Endodermal cell (in vitro differentiated cells): ENCODE measurements at regions not wholly inside any gene's neighbourhood (a gene's known extent, or its start where the extent isn't known, plus 50 kb on each side); places are given as distances from the start of the nearest gene placed in this dataset.

Experiments
- DNase-seq: peaks from one replicate; pipeline ENCODE4 v3.0.0-alpha.2; 2017
- H3K27ac ChIP-seq: 2 replicates; pipeline ENCODE4 v1.5.1; 2013; ENCODE audit warnings: mild to moderate bottlenecking, low read depth, low read length, moderate library complexity
- H3K27me3 ChIP-seq: 2 replicates; pipeline ENCODE4 v1.6.1; 2013; ENCODE audit warnings: mild to moderate bottlenecking, low read length, moderate library complexity; ENCODE audit not compliant: insufficient read depth, control insufficient read depth, poor library complexity, severe bottlenecking
- H3K36me3 ChIP-seq: 2 replicates; pipeline ENCODE4 v1.7.0; 2013; ENCODE audit warnings: mild to moderate bottlenecking, low read length, moderate library complexity; ENCODE audit not compliant: control insufficient read depth, insufficient read depth
- H3K4me1 ChIP-seq: one replicate; pipeline ENCODE4 v1.7.0; 2013; ENCODE audit warnings: low read length; ENCODE audit not compliant: control insufficient read depth, insufficient read depth
- H3K4me3 ChIP-seq: 2 replicates; pipeline ENCODE4 v1.5.1; 2013; ENCODE audit warnings: mild to moderate bottlenecking, low read length, moderate library complexity
- H3K9ac ChIP-seq: 2 replicates; pipeline ENCODE4 v1.6.1; 2013; ENCODE audit warnings: mild to moderate bottlenecking, low read length, moderate library complexity; ENCODE audit not compliant: poor library complexity, severe bottlenecking; ENCODE audit errors: extremely low read depth
- H3K9me3 ChIP-seq: 2 replicates; pipeline ENCODE4 v1.6.1; 2013; ENCODE audit warnings: mild to moderate bottlenecking, low read length, moderate library complexity; ENCODE audit not compliant: control insufficient read depth
- H3K27ac Mint-ChIP-seq: 2 replicates; pipeline ENCODE4 v1.8.0; 2020; ENCODE audit warnings: mixed read lengths
- H3K27me3 Mint-ChIP-seq: 2 replicates; pipeline ENCODE4 v1.8.0; 2021; ENCODE audit warnings: mild to moderate bottlenecking, mixed read lengths; ENCODE audit not compliant: insufficient read depth
- H3K36me3 Mint-ChIP-seq: 2 replicates; pipeline ENCODE4 v1.8.0; 2020; ENCODE audit warnings: low read depth, mixed read lengths
- H3K4me1 Mint-ChIP-seq: 2 replicates; pipeline ENCODE4 v1.8.0; 2020; ENCODE audit warnings: mixed read lengths
- H3K4me3 Mint-ChIP-seq: 2 replicates; pipeline ENCODE4 v1.8.0; 2020; ENCODE audit warnings: mild to moderate bottlenecking, moderate library complexity, mixed read lengths
- H3K9me3 Mint-ChIP-seq: 2 replicates; pipeline ENCODE4 v1.8.0; 2020; ENCODE audit warnings: mild to moderate bottlenecking, mixed read lengths
- WGBS, 2 experiments: methylation state at CpG; one replicate each; pipeline versions ENCODE4 v1.1.5 to v1.1.7; 2013; ENCODE audit warnings: missing lambda C conversion rate in 2 of 2, mixed read lengths in 1 of 2; ENCODE audit not compliant: insufficient coverage in 1 of 2, insufficient read length in 1 of 2; 5-methylcytosine and 5-hydroxymethylcytosine counted together
- TF ChIP-seq, protein P1 (sequence below): fragments of 200-600 bp; sonication (generic); conservative IDR thresholded peaks from 2 replicates; pipeline ENCODE4 v1.5.0; 2021; ENCODE audit warnings: antibody characterized with exemption, mild to moderate bottlenecking

DNA sequence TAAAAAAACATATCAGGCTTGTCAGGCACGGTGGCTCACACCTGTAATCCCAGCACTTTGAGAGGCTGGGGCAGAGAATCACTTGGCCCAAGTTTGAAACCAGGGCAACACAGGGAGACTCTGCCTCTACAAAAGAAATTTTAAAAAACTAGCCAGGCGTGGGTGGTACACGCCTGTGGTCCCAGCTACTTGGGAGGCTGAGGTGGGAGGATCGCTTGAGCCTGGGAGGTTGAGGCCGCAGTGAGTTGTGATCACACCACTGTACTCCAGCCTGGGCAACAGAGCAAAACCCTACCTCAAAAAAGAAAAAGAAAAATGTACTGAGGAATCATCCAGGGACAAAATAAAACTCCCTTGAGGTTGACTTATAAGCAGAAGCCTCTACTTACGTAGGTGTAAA lies 149.9 kb upstream of the KLF14 start:
- no peaks in the 10 kb centered on the region for H3K36me3 Mint-ChIP-seq
- peaks cover 5% of the 10 kb centered on the region for H3K4me1 ChIP-seq
- TF ChIP-seq, protein P1, sequence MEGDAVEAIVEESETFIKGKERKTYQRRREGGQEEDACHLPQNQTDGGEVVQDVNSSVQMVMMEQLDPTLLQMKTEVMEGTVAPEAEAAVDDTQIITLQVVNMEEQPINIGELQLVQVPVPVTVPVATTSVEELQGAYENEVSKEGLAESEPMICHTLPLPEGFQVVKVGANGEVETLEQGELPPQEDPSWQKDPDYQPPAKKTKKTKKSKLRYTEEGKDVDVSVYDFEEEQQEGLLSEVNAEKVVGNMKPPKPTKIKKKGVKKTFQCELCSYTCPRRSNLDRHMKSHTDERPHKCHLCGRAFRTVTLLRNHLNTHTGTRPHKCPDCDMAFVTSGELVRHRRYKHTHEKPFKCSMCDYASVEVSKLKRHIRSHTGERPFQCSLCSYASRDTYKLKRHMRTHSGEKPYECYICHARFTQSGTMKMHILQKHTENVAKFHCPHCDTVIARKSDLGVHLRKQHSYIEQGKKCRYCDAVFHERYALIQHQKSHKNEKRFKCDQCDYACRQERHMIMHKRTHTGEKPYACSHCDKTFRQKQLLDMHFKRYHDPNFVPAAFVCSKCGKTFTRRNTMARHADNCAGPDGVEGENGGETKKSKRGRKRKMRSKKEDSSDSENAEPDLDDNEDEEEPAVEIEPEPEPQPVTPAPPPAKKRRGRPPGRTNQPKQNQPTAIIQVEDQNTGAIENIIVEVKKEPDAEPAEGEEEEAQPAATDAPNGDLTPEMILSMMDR: no peak
- H3K27ac Mint-ChIP-seq: no peak overlapping the region
- no peak overlapping the region for H3K4me3 Mint-ChIP-seq
- H3K27ac ChIP-seq: no peak overlapping the region
- no peak for DNase-seq
- H3K27me3 ChIP-seq: no peaks in the 10 kb centered on the region
- no peak overlapping the region for H3K4me3 ChIP-seq
- H3K9me3 Mint-ChIP-seq: no peaks in the 10 kb centered on the region
- H3K36me3 ChIP-seq: no peaks in the 10 kb centered on the region
- H3K4me1 Mint-ChIP-seq: peaks cover 14% of the 10 kb centered on the region
- 91 to 92% methylated on average over 4 to 6 of the region's 6 CpGs for WGBS, 2 experiments
- H3K27me3 Mint-ChIP-seq: no peaks in the 10 kb centered on the region
- H3K9ac ChIP-seq: no peak overlapping the region
- no peaks in the 10 kb centered on the region for H3K9me3 ChIP-seq

DNA sequence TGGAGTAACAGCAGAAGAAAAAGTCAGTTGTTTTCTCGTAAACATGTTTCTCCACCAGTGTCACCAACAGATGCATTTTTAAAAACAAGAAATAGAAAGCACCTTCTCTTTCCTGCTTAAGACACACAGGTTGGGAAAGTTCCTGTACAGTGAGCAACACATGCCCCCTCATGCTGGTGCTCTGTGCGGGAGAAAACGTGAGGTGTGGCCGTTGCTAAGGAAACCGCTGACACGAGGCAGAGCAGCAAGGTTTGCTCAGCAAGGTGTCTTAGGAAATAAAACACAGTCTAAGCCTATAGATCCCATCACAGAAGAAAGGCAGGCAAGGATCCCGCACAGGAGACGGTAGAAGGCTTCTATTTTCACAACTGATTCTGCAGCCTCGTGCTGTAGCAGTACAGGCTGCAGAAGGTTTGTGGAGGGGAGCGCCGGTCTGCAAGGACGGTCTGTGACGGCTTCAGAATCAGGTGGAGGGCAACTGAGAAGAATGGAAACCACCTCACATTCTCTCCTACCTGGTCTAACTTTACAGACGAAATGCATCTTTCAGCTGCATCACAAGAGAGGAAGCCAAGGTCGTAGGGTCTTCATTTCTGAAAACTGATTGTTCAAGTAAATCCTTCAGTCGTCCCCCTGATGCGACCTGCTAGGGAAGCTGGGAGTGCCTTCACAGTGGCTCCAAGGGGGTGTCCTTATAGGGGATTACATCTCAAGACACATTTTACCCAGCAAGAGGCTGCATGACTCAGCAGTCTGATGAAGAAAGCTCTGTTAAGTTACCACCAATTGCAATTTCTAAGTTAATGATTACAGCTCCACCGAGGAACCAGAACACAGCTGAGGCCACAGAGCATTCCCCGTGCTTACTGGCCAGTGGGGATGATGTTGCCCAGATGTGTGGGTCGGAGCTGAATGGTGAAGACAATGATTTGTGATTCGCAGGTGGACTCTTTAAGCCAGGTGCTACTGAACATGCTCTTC lies 150.7 kb upstream of the KLF14 start:
- Histone ChIP-seq H3K36me3 (no peaks in the 10 kb centered on the region), H3K27me3 (no peaks in the 10 kb centered on the region), H3K9me3 (no peaks in the 10 kb centered on the region), H3K9ac (no peak overlapping the region), H3K4me1 (no peaks in the 10 kb centered on the region), H3K4me3 (no peak overlapping the region), H3K27ac (no peak overlapping the region)
- Mint-ChIP-seq H3K27ac (peak overlapping the region; percentile 48), H3K4me1 (peaks cover 11% of the 10 kb centered on the region), H3K36me3 (no peaks in the 10 kb centered on the region), H3K4me3 (no peak overlapping the region), H3K27me3 (no peaks in the 10 kb centered on the region), H3K9me3 (no peaks in the 10 kb centered on the region)
- TF ChIP-seq, protein P1: no peak
- no peak for DNase-seq
- whole genome bisulfite sequencing, 2 experiments: 81 to 88% methylated on average over 17 to 21 of the region's 21 CpGs

DNA sequence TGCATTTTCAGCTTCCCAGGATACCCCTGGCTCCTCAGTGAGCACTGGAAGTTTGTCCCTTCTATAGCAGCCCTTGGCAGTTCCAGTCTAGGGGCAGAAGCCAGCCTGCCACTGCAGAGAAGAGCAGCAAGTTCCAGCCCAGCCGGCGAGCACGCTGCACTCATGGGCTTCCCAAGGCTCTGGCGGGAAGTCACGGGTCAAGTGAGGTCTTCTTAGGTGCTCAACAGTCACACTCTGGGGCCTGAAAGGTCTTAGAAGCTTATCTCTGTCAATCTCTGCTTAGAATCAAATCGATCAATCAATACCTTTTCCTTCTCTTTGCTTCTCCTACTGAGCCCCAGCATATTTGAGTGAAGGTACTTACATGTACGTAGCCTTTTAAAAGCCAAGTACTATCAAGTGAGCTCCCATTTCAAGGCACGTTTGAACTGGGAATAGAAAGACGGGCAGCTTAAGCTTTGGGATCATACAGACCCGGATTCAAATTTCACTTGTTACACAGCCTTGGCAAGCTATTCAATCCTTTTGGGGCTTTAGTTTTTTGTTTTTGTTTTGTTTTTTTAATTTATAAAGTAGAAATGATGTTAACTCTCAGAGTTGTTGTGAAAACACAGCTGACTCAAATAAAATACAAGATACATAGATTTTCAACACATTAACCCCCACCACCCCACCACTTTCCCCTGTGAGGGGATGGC lies 152.6 kb upstream of the KLF14 start:
- Histone ChIP-seq H3K27me3 (no peaks in the 10 kb centered on the region), H3K9ac (no peak overlapping the region), H3K4me1 (no peaks in the 10 kb centered on the region), H3K9me3 (no peaks in the 10 kb centered on the region), H3K27ac (no peak overlapping the region), H3K36me3 (no peaks in the 10 kb centered on the region), H3K4me3 (no peak overlapping the region)
- H3K36me3 Mint-ChIP-seq: no peaks in the 10 kb centered on the region
- peaks cover 11% of the 10 kb centered on the region for H3K4me1 Mint-ChIP-seq
- TF ChIP-seq, protein P1: no peak
- 89 to 95% methylated on average over 9 to 10 of the region's 10 CpGs for WGBS, 2 experiments
- no peaks in the 10 kb centered on the region for H3K27me3 Mint-ChIP-seq
- no peaks in the 10 kb centered on the region for H3K9me3 Mint-ChIP-seq
- no peak for DNase-seq
- H3K4me3 Mint-ChIP-seq: no peak overlapping the region
- H3K27ac Mint-ChIP-seq: no peak overlapping the region
